ENCODE measurements at regions not wholly inside any gene's neighbourhood (a gene's known extent, or its start where the extent isn't known, plus 50 kb on each side); places are given as distances from the start of the nearest gene placed in this dataset.

DNA sequence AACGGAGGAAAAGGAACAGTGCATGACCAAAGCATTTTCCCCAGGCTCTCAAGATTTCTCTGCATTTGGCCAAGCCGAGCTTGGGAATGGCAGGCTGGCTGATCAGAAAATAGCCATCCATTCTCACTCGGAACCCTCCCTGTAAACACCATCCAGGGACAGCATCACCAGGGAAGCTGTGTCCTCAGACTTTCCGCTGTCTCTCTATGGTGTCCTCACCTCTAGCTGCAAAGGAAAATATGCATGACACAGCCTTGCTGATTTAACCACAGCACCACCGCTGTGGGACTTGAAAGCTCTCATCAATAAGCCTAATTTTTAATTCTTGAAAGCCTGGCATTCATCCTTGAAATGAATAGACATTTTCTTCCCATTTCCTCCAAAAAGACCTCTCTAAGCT is 311.7 kb downstream of the EIPR1 start:
- TF ChIP-seq, protein P1, sequence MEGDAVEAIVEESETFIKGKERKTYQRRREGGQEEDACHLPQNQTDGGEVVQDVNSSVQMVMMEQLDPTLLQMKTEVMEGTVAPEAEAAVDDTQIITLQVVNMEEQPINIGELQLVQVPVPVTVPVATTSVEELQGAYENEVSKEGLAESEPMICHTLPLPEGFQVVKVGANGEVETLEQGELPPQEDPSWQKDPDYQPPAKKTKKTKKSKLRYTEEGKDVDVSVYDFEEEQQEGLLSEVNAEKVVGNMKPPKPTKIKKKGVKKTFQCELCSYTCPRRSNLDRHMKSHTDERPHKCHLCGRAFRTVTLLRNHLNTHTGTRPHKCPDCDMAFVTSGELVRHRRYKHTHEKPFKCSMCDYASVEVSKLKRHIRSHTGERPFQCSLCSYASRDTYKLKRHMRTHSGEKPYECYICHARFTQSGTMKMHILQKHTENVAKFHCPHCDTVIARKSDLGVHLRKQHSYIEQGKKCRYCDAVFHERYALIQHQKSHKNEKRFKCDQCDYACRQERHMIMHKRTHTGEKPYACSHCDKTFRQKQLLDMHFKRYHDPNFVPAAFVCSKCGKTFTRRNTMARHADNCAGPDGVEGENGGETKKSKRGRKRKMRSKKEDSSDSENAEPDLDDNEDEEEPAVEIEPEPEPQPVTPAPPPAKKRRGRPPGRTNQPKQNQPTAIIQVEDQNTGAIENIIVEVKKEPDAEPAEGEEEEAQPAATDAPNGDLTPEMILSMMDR (conservative IDR thresholded peaks at IDR 0.05 in 1 of 2, IDR thresholded peaks at IDR 0.05 in 1 of 2; ENCODE audit: extremely low read depth in 1 of 2, insufficient read depth in 1 of 2, low read depth in 1 of 2, low read length in 2 of 2), result no peak
- no peak for TF ChIP-seq EZH2 (IDR thresholded peaks at IDR 0.05; ENCODE audit: borderline replicate concordance, low read length)

Measured in mammary epithelial cell (primary cell).